Breast epithelium (tissue), 4 donors: ENCODE measurements at regions not wholly inside any gene's neighbourhood (a gene's known extent, or its start where the extent isn't known, plus 50 kb on each side); places are given as distances from the start of the nearest gene placed in this dataset.

Source experiments
- DNase-seq, 2 donors: peaks; one replicate each; pipeline ENCODE4 v3.0.0-alpha.2; 2019; ENCODE audit warnings: low spot score in 2 of 2
- H3K27ac ChIP-seq, 2 donors: fragments of 200-600 bp; sonication (generic) in 1 of 2; one replicate each; pipeline ENCODE4 v1.5.1; 2016 to 2019; ENCODE audit warnings: mild to moderate bottlenecking in 1 of 2
- H3K27me3 ChIP-seq, 2 donors: fragments of 200-600 bp; sonication (generic) in 1 of 2; one replicate each; pipeline versions ENCODE4 v1.5.1 to v1.6.0; 2017 to 2019; ENCODE audit warnings: control low read depth in 1 of 2, mild to moderate bottlenecking in 1 of 2
- H3K36me3 ChIP-seq: fragments of 200-600 bp; one replicate; pipeline ENCODE4 v1.5.1; 2019
- H3K4me1 ChIP-seq, 2 donors: fragments of 200-600 bp; sonication (generic); one replicate each; pipeline ENCODE4 v1.5.1; 2016 to 2019; ENCODE audit warnings: control low read depth in 1 of 2
- H3K4me3 ChIP-seq, 3 donors: fragments of 200-600 bp; sonication (generic); 1 replicate in 2 of 3; 2 replicates in 1 of 3; pipeline ENCODE4 v1.5.1; 2016 to 2019; ENCODE audit warnings: mild to moderate bottlenecking in 3 of 3, moderate library complexity in 2 of 3
- H3K9me3 ChIP-seq, 2 donors: fragments of 200-600 bp; sonication (generic) in 1 of 2; one replicate each; pipeline ENCODE4 v1.5.1; 2016 to 2019; ENCODE audit warnings: control low read depth in 1 of 2
- CTCF ChIP-seq, 3 donors: fragments of 450-650 bp; IDR thresholded peaks; one replicate each; pipeline ENCODE4 v1.5.1; 2016 to 2017; ENCODE audit warnings: antibody characterized with exemption in 3 of 3, mild to moderate bottlenecking in 3 of 3, moderate library complexity in 3 of 3
- POLR2A ChIP-seq: fragments of 450-650 bp; IDR thresholded peaks from one replicate; pipeline ENCODE4 v1.6.1; 2016; ENCODE audit warnings: antibody characterized with exemption, mild to moderate bottlenecking, moderate library complexity
- POLR2AphosphoS5 ChIP-seq, 3 donors: sonication (generic); formaldehyde crosslinking; IDR thresholded peaks; one replicate each; pipeline ENCODE4 v1.6.1; 2017; ENCODE audit warnings: antibody characterized with exemption in 3 of 3
- intact Hi-C: fragments of 100-400 bp; cut with DNase I; formaldehyde crosslinking; loops from one replicate; pipeline ENCODE4 v1.15.1; 2023; ENCODE audit warnings: low total_unique reads

- TF ChIP-seq POLR2A (no peak), POLR2AphosphoS5 (IDR thresholded peaks at IDR 0.05) (no peak), CTCF (IDR thresholded peaks at IDR 0.05) (no peak)
- intact Hi-C loops = no loop called here
- no peaks in the 10 kb centered on the region for H3K36me3 ChIP-seq
- DNase-seq = no peak
- H3K4me3 ChIP-seq = no peak overlapping the region
- no peaks in the 10 kb centered on the region for H3K4me1 ChIP-seq
- H3K27me3 ChIP-seq = no peaks in the 10 kb centered on the region
- H3K9me3 ChIP-seq = peaks cover 16% of the 10 kb centered on the region in 2 donors
- no peak overlapping the region for H3K27ac ChIP-seq
Observed at GRCh38 chr6:19408331-19408730, 428.8 kb upstream of the ID4 start.

DNA sequence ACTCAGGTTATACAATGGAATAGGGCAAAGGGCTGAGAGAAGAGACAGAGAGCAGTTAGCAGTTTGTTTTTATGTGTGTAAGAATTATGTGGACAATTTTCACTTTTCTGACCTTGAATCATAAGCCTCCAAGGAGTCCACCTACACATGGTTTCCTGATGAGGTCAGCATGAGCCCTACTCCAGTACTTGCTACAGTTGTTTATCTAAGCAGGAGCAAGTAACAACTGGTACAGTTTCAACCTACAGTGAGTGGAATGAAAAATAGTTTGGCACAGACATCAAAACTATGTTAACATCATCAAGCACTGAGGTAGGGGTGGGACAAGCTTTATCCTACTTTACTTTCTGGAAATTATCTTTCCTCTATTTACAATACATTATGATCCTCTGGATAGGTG is 426.7 kb upstream of the ID4 start:
- intact Hi-C loops = no loop called here

DNA sequence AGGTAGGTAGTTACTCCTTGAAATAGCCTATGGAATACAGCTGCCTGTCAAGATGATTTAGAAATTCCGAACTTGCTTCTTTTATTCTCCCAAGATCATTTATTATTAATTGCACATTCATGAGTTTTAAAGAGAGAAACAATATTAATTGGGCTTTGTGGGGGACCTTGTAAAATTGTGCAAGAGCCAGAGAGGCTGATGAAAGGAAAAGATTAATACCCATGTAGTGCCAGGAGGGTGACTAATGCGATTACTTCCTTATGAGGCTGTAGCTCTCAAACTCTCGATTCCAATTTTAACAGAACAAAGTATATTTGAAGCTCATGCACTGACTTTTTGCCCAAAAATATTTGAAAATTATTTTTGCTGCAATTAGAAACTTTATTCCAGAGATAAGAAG is 423.8 kb upstream of the ID4 start:
- Histone ChIP-seq H3K36me3 (no peaks in the 10 kb centered on the region), H3K4me3 (no peak overlapping the region), H3K9me3 (no peaks in the 10 kb centered on the region), H3K27me3 (no peaks in the 10 kb centered on the region), H3K27ac (no peak overlapping the region), H3K4me1 (no peaks in the 10 kb centered on the region)
- intact Hi-C loops = no loop called here
- no peak for DNase-seq
- TF ChIP-seq POLR2AphosphoS5 (IDR thresholded peaks at IDR 0.05) = no peak
- no peak for TF ChIP-seq POLR2A
- TF ChIP-seq CTCF (IDR thresholded peaks at IDR 0.05) = no peak

More for the DNA sequence above, 426.7 kb upstream of the ID4 start:
- H3K4me1 ChIP-seq = no peaks in the 10 kb centered on the region
- H3K27me3 ChIP-seq = no peaks in the 10 kb centered on the region
- no peak for DNase-seq
- H3K36me3 ChIP-seq = no peaks in the 10 kb centered on the region
- peaks cover 0 to 2% of the 10 kb centered on the region in 2 donors for H3K9me3 ChIP-seq
- TF ChIP-seq POLR2AphosphoS5 (IDR thresholded peaks at IDR 0.05) (no peak), POLR2A (no peak), CTCF (IDR thresholded peaks at IDR 0.05) (no peak)
- no peak overlapping the region for H3K27ac ChIP-seq
- no peak overlapping the region for H3K4me3 ChIP-seq

DNA sequence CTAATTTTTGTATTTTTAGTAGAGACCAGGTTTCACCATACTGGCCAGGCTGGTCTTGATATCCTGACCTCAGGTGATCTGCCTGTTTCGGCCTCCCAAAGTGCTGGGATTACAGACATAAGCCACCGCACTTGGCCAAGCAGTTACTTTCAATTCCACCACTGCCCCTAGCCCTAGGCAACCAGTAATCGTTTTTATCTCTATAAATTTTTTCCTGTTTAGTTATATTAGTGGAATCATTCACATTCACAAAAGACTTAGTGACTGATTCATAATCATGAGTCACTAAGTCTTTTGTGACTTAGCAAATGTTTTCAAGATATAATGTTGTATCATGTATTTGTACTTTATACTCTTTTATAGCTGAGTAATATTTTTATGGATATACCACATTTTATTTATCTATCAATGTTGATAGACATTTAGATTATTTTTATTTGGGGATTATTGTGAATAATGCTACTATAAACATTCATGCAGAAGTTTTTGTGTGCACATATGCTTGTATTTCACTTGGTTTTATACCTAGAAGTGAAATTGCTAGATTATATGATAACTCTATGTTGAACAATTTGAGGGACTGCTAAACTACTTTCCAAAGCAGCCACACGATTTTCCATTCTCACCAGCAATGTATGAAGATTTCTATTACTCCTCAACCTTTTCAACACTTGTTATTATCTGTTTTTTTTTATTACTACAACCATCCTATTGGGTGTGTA is 421.4 kb upstream of the ID4 start:
- intact Hi-C loops = no loop called here
- Histone ChIP-seq H3K27me3 (no peaks in the 10 kb centered on the region), H3K27ac (no peak overlapping the region), H3K9me3 (no peaks in the 10 kb centered on the region), H3K36me3 (no peaks in the 10 kb centered on the region), H3K4me1 (no peaks in the 10 kb centered on the region), H3K4me3 (no peak overlapping the region)
- no peak for DNase-seq
- no peak for TF ChIP-seq POLR2AphosphoS5 (IDR thresholded peaks at IDR 0.05)
- no peak for TF ChIP-seq POLR2A
- TF ChIP-seq CTCF (IDR thresholded peaks at IDR 0.05) = no peak

- no peaks in the 10 kb centered on the region for H3K36me3 ChIP-seq
- TF ChIP-seq POLR2AphosphoS5 (IDR thresholded peaks at IDR 0.05) (no peak), POLR2A (no peak), CTCF (IDR thresholded peaks at IDR 0.05) (no peak)
- DNase-seq = no peak
- H3K9me3 ChIP-seq = no peaks in the 10 kb centered on the region
- H3K27ac ChIP-seq = no peak overlapping the region
- H3K27me3 ChIP-seq = no peaks in the 10 kb centered on the region
- no peaks in the 10 kb centered on the region for H3K4me1 ChIP-seq
- H3K4me3 ChIP-seq = no peak overlapping the region
- intact Hi-C loops = no loop called here
Observed at GRCh38 chr6:19416811-19417210, 420.4 kb upstream of the ID4 start.
